Left renal cortex interstitium (tissue), 4 donors: ENCODE measurements at regions not wholly inside any gene's neighbourhood (a gene's known extent, or its start where the extent isn't known, plus 50 kb on each side); places are given as distances from the start of the nearest gene placed in this dataset.
"Not testable (repeated sequence)": the region's sequence is repeated elsewhere in the genome, so short reads cannot be mapped to it uniquely, and the experiment has no call there.

Experiments
- DNase-seq, 4 donors: peaks; one replicate each; pipeline ENCODE4 v3.0.0-alpha.2; 2013; ENCODE audit warnings: low read depth in 4 of 4, low spot score in 2 of 4, missing footprints in 1 of 4

DNA sequence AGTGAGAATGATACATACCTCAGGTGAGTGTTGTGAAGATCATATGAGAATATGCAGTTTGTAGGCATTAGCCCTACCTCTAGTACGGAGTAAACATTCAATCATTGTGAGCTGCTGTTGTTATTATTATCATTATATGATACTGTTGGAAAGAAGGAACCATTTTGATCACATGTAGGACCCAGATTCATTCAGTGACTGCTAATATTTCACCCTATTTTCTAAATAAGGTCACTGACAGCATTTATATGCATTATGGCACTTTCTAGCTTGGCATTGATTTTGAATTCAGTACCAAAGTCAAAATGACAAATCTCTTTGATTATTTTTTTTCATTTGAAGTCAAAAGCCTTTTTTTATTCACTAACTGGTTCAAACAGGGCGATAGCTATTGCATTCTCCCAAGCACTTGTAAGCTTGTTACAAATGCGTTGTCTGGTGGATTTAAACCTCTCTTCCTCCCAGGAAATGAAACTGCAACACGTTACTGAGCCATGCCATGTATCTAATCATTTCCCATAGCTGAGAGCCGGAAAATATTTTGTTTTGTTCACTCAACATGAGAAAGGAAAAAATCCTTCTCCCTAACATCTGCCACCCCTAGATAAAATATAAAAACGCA is 320.8 kb upstream of the SGCD start:
- no peak for DNase-seq

DNA sequence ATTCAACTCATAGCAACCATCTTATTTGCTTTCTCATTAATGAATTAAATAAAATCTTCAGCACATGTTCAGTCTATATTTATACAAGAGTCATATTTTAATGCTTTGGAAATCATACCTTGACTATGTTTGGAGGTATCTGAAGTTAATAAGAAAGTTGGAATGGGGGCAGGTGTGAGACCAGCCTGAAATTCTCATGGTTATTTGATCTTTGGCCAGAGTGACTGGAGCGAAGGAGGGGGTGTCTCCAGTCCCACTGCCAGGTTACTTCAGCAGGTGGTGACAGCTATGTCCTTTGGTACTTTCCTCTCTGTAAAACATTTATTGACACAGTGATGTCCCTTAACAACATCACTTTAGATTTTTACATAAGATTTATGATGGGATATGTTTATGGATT is 318.1 kb upstream of the SGCD start:
- DNase-seq = no peak

DNA sequence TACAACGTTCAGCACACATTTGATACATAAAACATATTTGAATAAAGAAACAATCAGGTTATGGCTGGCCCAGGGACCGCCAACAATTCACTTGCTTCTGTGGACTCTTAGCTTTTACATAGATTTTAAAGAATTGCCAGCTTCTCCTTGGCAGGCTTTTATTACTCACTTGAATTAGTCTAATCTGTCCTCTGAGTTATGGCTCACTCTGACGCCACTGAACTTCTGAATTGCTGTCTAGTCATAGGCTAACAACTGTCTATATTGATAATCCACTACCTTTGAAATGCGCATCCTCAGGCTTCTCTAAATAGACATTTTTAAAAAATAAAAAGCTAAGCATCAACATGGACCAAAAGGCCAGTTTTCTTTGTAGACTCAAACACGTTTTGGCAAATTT is 317.4 kb upstream of the SGCD start:
- no peak for DNase-seq

DNA sequence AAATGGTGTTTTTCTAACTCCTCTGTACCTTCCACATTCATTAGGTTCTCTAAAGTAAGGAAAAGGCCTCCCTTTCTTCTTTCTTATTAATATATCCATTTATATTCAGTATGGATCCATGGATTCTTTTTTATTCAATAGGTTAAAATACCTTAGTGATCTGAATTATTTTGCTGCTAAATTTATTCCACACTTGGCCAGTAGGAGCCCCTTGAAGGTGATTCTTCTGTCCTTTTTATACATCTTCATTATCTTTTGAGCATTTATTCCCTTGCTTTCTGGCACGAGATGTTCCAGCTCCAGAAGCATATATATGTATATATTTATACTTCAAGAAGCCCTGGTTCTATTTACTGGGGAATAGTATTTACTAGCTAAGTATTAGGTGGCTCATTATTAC is 311.8 kb upstream of the SGCD start:
- DNase-seq = no peak

DNA sequence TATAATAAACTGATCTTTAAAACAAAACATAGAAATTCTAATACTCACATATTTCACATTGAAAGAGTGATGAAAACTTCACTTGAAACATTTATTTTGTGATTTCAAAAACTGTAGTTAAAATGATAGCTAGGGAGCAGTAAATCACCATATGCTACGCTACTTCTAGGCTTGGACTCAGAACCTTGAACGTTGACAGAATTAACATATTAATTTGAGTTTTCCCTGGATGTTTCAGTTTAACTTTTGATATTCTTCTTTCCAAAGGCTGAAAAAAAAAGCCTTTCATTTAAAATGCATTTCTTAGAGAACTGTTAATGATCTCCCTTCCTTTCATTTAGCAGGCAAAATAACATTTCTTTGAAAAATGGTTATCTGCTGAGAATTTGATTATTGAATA is 307.8 kb upstream of the SGCD start:
- no peak for DNase-seq

DNA sequence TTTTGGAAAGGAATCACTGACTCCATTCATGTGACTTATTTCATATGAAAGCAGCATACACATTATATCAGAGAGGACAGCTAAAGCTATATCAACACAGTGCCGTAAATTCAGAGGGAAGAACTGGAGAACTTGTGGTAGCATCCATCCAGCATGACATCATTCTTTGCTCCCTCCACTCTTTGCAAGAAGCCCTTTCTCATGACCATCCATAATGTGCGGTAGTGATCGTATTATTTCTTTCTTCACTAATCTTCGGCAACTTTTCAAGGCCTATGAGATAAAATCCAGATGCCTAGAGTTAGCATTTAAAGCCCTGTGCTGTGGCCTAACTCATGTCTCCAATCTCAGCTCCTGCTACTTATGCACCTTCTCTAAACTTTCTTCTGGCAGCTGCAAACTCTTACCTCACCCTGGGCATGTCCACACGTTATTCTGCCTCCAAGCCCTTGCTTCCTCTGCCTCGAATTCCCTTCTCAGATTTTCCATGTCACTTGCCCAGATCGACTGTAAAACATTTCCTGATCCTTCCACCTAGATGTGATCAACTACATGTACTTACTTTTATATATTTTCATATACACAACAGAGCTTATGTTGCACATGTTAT is 307.3 kb upstream of the SGCD start:
- no peak for DNase-seq

DNA sequence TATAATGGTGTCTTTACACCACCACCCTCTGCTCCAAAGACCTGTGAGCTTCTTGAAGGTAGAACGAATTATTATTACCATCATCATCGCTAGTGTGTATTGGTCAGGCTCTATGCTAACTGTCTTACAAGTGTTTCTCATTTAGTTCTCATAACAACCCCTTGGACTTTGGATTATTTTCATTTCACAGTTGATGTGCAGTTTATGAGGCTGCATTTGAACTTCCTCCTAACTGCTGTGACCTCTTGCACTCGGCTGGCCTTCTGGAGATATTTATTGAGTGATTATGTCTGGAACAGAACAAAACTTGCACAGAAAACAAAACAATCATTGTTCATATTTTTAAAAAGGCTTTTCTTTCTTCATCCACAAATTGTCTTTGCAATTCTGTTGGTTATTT is 306.3 kb upstream of the SGCD start:
- no peak for DNase-seq

DNA sequence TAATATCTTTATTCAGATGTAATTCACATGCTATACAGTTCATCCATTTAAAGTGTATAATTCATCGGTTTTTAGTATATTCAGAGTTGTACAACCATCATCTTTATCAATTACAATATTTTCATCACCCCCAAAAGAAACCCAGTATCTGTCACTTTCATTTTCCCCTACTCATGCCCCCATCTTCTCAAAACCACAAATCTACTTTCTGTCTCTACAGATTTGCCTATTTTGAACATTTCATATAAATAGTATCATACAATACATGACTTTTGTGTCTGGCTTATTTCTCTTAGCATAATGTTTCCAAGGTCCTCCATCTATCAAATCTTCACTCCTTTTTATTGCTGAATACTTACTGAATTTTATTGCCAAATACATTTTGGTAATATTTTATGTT is 305.1 kb upstream of the SGCD start:
- no peak for DNase-seq

DNA sequence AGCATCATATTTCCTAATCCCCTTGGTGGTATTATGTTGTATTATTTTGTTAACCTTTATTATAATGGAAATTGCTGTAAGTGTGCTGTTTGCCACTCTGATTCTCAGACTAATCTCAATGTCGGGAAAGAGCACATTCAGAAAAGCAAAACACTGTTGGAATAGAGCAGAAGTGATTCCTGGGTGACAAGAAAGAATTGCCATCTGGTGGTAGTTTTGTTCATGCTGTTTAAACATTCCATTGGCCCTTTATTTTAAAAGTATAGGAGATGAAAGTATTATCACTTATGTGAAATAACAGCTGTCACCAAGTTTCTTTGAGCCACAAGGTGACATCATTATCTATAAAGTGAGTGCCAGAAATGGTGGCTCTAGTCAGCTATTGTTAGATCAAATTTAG is 301.3 kb upstream of the SGCD start:
- no peak for DNase-seq

DNA sequence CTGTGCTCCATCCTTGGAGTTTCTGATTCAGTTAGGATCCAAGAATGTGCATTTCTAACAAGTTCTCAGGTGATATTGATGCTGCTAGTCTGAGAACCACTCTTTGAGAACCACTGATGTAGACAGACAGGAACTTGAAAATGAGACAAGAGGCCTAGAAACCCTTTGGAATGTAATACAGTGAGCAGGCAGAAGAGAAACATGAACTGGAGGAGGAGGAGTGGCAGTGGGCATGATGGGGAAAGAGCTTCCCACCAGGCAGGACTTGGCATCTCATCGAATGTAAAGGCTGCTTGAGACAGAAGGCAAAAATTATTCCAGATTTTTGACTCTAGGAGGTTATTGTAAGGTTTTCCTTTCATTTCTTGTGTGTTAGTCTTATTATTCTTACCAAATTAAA is 295.8 kb upstream of the SGCD start:
- DNase-seq = no peak

DNA sequence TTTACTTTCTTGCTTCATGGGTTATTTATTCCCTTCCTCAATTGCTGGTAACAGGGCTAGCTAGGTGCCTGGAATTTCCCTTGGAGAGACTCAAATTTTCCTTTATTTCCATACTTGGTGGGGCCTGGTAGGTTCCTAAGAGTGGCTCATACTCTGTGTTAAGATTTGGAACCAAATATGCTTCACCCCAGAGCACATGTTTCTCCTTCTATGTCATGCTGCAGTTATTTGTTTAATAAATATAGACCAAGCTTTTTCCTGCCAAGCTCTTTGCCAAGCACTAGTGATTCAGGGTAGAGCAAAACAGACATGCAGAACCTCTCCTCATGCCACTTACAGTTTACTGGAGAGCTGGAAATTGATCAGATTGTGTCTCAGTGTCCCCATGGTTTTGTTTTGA is 290.3 kb upstream of the SGCD start:
- DNase-seq = no peak

DNA sequence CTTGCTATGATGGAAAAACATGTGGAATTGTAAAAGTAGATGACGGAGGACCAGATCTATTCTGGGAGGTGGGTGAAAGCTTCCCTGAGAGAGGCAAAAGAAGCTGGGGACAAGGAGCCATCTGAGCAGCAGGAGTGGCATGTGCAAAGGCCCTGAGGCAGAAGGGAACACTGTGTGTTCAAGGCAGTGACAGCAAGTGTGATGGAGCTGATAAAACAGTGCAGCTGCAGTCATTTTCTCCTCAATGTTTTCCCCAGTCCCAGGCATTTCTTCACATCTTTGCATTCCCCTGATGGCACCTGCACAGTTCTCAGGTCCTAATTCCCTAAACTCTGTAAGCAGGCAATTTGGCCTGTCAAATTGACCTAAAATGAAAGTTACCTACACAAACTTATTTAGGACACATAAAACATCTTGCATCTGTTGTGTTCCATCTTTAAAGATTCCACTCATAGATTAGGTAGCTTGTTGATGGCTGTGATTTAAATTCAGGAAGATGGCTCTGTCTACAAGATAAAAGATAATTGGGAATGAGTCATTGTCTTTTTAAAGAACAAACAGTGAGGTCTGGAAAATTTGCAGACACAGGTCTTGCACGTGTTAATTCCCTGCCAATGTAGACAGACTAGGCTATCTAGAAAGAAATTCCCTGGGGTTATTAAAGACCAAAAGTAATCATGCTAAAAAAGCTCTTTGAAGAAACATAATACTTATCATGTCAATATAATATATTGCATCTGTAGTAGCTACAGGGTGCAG is 289.6 kb upstream of the SGCD start:
- DNase-seq = no peak

DNA sequence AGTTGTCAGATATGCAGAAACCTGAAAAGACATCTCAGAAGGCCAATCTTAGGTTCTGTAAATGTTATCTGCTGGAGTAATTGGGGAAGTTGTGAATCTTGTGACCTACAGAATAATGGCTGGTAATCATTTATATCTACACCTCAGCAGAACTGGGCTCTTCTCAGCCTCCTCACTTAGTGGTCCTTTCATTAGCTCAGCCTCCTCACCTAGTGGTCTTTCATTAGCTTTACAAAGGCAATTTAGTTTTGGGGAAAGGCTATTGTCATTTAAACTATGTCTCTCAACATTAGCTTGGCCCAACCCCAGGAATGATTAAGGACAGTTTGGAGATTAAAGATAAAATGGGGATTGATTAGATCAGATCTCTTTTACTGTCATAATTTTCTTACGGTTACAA is 284.2 kb upstream of the SGCD start:
- DNase-seq = no peak

DNA sequence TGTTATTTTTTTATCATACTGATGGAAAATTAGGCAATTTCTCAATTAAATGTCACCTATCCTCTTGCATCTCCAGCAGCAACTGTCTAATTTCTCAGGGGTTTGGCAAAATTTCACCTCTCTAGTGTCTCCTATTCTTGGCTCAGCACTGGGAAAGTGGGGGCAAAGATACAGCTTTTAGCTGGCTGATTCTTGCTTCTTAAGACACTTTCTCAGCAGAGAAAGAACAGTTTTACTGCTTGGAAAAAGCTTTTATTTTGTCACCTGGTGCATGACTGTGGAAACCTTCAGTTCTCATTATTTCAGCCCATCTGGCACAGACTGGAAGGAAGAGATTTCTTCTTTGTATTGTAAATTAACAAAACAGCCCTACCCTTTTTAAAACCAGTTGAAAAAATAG is 283.6 kb upstream of the SGCD start:
- no peak for DNase-seq

DNA sequence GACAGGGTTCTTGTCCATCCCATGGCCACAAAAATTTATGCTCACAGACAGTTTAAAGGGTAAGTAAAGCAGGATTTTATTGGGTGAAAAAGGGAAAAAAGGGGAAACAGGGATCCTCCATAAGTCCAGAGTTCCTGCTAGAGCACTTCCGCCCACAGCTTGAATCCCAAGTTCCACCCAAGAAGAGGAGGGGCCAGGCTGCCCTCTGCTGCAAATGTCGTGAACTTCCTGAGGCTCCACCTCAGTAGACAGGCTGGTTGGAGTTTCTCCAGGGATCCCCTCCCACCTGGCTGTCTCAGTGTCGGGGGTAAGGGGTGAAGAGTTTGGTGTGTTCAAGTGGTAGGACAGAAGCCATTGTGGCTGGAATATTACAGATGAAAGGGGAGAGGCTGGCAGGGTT is 275.0 kb upstream of the SGCD start:
- no peak for DNase-seq

DNA sequence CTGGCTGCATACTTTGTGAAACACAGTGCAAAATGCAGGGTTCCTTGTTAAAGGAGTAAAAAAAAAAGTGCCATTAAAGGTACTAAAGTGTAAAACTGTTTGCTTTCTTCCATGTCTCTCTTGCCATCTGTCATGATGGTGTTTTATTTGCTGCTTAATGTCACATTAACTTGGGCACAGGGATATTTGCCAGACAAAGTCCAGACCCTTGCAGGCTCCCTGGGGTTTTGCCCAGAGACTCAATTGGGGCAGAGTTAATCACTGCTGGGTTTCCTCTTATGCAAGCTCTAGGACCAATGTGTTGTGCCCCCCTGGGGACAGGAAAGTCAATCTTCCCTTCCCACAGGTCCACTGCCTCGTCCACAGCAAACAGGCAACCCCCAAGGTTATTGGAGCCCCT is 274.3 kb upstream of the SGCD start:
- no peak for DNase-seq

DNA sequence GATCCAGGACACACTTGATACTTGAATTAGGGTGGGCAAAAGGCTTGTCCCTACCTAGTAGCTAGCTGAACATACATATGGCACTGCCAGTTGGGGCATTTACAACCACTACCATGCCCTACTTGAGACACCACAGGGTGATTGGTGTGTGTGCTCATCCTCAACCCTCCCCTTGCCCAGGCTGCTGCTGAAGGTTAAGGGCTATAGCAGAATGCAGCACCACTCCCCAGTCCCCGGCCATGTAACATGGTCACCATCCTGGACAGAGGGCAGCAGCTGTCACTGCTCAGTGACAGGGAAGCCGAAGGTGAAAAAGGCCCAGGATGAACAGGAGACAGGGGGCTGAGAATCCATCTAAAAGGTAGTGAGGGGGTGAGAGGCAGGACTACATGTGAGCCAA is 273.9 kb upstream of the SGCD start:
- no peak for DNase-seq

DNA sequence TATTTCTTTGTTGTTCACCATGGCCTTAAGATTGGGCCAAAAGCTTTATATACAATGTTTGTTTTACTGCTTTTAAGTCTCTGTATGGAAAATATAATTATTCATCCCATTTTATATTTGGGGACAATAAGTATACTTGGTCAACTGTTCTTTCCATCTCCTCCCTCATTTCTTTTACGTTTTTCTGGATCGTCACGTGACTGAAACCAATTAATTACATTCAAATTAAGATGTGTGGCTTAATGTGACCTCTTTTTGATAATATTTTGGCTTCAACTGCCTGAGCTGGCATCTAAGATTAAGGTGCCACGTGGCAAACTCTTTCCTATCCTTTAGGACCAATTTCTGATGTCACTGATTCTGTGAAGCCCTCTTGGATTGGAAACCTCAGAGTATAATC is 250.1 kb upstream of the SGCD start:
- DNase-seq = no peak

DNA sequence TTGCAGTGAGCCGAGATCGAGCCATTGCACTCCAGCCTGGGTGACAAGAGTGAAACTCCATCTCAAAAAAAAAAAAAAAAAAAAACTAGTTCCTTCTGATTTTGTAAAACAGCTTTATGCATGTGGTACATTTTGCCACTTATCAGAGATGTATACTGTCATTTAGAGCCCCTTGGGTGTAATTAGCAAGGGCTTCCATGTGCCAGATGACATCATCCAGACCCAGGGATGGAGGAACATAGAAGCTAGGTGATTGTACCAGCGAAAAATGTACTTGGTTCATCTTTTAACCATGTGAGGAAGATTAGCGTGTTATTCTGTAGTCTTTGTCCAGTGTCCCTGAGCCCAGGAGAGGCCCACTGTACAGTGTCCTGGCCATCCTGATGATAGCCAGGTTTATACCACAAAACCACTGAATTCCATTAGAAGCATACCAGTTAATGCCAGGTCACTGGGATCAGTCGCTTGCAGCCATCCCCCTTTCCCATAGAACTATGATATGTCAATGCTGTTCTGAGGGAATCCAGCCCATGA is 239.3 kb upstream of the SGCD start:
- DNase-seq = no peak

DNA sequence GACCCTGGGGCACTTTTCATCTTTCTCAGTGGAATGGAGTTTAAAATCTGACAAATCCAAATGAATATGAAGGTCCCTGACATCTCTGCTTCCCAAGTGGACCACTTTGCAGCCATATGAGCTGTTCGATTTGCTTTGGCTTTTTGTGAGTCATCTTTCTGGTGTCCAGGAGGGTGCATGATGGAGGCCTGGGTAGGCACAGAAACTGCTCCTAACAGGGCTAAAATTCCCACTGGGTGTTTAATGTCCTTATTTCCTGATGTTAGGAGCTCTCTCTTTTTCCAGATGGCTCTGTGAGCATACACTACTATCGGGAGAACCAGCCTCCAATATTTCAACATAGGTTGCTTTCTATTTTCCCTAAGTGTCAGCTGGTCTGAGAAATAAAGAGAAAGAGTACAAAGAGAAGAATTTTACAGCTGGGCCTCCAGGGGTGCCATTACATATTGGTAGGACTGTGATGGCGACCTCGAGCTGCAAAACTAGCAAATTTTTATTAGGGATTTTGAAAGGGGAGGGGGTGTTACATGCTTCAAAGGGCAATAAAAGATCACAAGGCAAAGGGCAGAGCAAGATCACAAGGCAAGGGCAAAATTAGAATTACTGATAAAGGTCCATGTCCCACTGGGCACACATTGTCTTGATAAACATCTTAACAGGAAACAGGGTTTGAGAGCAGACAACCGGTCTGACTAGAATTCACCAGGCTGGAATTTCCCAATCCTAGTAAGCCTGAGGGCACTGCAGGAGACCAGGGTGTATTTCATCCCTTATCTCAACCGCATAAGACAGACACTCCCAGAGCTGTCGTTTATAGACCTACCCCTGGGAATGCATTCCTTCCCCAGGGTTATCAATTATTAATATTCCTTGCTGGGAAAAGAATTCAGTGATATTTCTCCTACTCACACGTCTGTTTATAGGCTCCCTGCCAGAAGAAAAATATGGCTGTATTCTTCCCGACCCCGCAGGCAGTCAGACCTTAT is 236.7 kb upstream of the SGCD start:
- DNase-seq = not testable (repeated sequence)

DNA sequence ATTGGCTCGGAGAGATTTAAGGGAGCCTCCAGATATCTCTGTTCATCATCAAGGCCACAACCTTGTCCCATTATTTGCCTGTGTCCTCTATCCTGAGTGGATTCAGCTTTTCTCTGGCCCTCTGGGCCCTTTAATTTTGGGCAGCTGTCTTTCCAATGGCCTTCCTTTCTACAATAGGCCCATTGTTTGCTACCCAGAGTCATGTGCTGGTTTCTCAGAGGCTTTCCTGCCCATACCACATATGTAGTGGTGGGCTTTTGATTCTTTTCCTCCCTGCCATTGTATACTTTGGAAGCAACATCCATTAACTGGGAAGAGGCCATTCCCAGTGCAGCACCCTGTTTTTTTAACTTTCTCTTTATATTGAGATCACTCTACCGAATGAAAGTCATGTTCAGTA is 233.9 kb upstream of the SGCD start:
- DNase-seq = no peak
